Hepatocyte (in vitro differentiated cells): ENCODE measurements at regions not wholly inside any gene's neighbourhood (a gene's known extent, or its start where the extent isn't known, plus 50 kb on each side); places are given as distances from the start of the nearest gene placed in this dataset.
A peak's percentile ranks its signal among the peaks of the same experiment; 100 is the strongest.

Source experiments
- DNase-seq: peaks from one replicate; pipeline ENCODE4 v3.0.0-alpha.2; 2016; ENCODE audit warnings: low spot score
- H2AFZ ChIP-seq: fragments of 200-600 bp; sonication (generic); 2 replicates; pipeline ENCODE4 v1.6.0; 2016; ENCODE audit warnings: antibody characterized with exemption, mild to moderate bottlenecking
- H3K27ac ChIP-seq: fragments of 200-600 bp; sonication (generic); 2 replicates; pipeline ENCODE4 v1.5.1; 2016; ENCODE audit warnings: mild to moderate bottlenecking
- H3K27me3 ChIP-seq: fragments of 200-600 bp; sonication (generic); 2 replicates; pipeline ENCODE4 v1.6.1; 2016
- H3K36me3 ChIP-seq: fragments of 200-600 bp; sonication (generic); replicated peaks from 2 replicates; pipeline ENCODE4 v1.5.1; 2016; ENCODE audit warnings: low read depth; ENCODE audit not compliant: insufficient read depth
- H3K4me1 ChIP-seq: fragments of 200-600 bp; sonication (generic); 2 replicates; pipeline ENCODE4 v1.5.1; 2016; ENCODE audit warnings: mild to moderate bottlenecking, moderate library complexity; ENCODE audit not compliant: insufficient read depth
- H3K4me2 ChIP-seq: fragments of 200-600 bp; sonication (generic); 2 replicates; pipeline ENCODE4 v1.6.0; 2016
- H3K4me3 ChIP-seq: fragments of 200-600 bp; sonication (generic); 2 replicates; pipeline ENCODE4 v1.5.1; 2016; ENCODE audit warnings: mild to moderate bottlenecking
- H3K79me2 ChIP-seq: fragments of 200-600 bp; sonication (generic); 2 replicates; pipeline ENCODE4 v1.6.0; 2017; ENCODE audit warnings: mild to moderate bottlenecking
- H3K9me2 ChIP-seq: fragments of 200-600 bp; sonication (generic); replicated peaks from 2 replicates; pipeline ENCODE4 v1.6.0; 2017; ENCODE audit warnings: mild to moderate bottlenecking; ENCODE audit not compliant: insufficient read depth
- H3K9me3 ChIP-seq: fragments of 200-600 bp; sonication (generic); 2 replicates; pipeline ENCODE4 v1.5.1; 2016; ENCODE audit warnings: low read depth, mild to moderate bottlenecking
- H4K20me1 ChIP-seq: fragments of 200-600 bp; sonication (generic); 2 replicates; pipeline ENCODE4 v1.6.0; 2016; ENCODE audit warnings: mild to moderate bottlenecking; ENCODE audit not compliant: insufficient read depth, poor library complexity, severe bottlenecking
- EZH2 ChIP-seq: fragments of 200-600 bp; sonication (generic); IDR thresholded peaks from 2 replicates; pipeline ENCODE4 v1.6.1; 2016; ENCODE audit warnings: antibody characterized with exemption, mild to moderate bottlenecking, borderline replicate concordance
- EZH2phosphoT487 ChIP-seq: fragments of 200-600 bp; sonication (generic); IDR thresholded peaks from one replicate; pipeline ENCODE4 v1.6.1; 2018; ENCODE audit warnings: antibody characterized with exemption, mild to moderate bottlenecking, low read depth, moderate library complexity; ENCODE audit not compliant: unreplicated experiment, severe bottlenecking
- WGBS: methylation state at CpG from one replicate; pipeline ENCODE4 v1.1.6; 2016; ENCODE audit warnings: low lambda C conversion rate; ENCODE audit errors: missing lambda C conversion rate; 5-methylcytosine and 5-hydroxymethylcytosine counted together
- TF ChIP-seq, protein P1 (sequence below): fragments of 200-600 bp; sonication (generic); IDR thresholded peaks from 2 replicates; pipeline ENCODE4 v1.5.1; 2016; ENCODE audit warnings: antibody characterized with exemption, mild to moderate bottlenecking; ENCODE audit not compliant: poor library complexity

DNA sequence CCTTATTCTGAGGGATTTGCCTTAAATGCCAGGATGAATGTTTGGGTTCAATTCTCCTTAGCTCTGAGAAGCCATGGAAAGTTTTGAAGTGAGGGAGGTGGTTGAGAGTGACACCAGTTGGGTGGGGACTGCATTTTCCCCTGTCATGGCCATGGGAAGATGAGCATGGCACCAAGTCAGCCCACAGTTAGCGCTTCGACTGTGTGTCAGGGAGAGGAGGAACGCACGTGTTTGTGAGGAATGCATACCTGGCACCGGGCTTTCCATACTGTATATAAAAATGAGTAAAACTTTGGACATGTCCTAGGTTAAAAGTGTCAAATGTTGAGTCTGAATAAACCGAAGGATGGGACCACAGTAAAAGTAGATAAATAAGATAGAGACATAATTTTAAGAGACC, 187.5 kb upstream of the KL start:
- DNase-seq, result no peak

DNA sequence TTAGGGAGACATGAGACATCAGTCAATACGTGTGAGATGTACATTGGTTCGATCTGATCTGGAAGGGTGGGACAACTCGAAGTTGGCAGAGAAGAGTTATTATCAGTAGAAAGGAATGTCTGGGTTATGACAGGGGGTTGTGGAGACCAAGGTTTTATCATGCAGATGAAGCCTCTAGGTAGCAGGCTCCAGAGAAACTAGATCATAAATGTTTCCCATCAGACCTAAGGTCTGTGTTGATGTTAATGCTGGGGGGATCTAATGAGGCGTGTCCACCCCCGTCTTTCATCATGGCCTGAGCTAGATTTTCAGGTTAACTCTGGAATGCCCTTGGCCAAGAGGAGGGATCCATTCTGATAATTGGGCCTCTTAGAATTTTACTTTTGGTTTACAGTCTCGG, 187.0 kb upstream of the KL start:
- Histone ChIP-seq H3K79me2 (no peaks in the 10 kb centered on the region), H3K4me1 (peaks cover 10% of the 10 kb centered on the region), H3K4me3 (no peak overlapping the region), H3K27me3 (no peaks in the 10 kb centered on the region), H3K9me3 (no peaks in the 10 kb centered on the region), H3K9me2 (no peaks in the 10 kb centered on the region), H2AFZ (no peak overlapping the region), H3K27ac (peak overlapping the region; percentile 62), H3K4me2 (peak overlapping the region; percentile 36), H4K20me1 (no peaks in the 10 kb centered on the region), H3K36me3 (no peaks in the 10 kb centered on the region)
- TF ChIP-seq, protein P1, sequence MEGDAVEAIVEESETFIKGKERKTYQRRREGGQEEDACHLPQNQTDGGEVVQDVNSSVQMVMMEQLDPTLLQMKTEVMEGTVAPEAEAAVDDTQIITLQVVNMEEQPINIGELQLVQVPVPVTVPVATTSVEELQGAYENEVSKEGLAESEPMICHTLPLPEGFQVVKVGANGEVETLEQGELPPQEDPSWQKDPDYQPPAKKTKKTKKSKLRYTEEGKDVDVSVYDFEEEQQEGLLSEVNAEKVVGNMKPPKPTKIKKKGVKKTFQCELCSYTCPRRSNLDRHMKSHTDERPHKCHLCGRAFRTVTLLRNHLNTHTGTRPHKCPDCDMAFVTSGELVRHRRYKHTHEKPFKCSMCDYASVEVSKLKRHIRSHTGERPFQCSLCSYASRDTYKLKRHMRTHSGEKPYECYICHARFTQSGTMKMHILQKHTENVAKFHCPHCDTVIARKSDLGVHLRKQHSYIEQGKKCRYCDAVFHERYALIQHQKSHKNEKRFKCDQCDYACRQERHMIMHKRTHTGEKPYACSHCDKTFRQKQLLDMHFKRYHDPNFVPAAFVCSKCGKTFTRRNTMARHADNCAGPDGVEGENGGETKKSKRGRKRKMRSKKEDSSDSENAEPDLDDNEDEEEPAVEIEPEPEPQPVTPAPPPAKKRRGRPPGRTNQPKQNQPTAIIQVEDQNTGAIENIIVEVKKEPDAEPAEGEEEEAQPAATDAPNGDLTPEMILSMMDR, result no peak
- TF ChIP-seq EZH2 (no peak), EZH2phosphoT487 (no peak)
- DNase-seq, result no peak
- WGBS, result 74% methylated on average over 6 of the region's 6 CpGs

More for the DNA sequence above, 187.5 kb upstream of the KL start:
- 93% methylated on average over 6 of the region's 6 CpGs for WGBS
- Histone ChIP-seq H2AFZ (no peak overlapping the region), H3K27me3 (no peaks in the 10 kb centered on the region), H3K9me3 (no peaks in the 10 kb centered on the region), H3K4me2 (no peak overlapping the region), H3K4me1 (peaks cover 13% of the 10 kb centered on the region), H3K27ac (no peak overlapping the region), H3K4me3 (no peak overlapping the region), H3K9me2 (no peaks in the 10 kb centered on the region), H3K79me2 (no peaks in the 10 kb centered on the region), H4K20me1 (no peaks in the 10 kb centered on the region), H3K36me3 (no peaks in the 10 kb centered on the region)
- TF ChIP-seq EZH2 (no peak), EZH2phosphoT487 (no peak)
- TF ChIP-seq, protein P1, result no peak

DNA sequence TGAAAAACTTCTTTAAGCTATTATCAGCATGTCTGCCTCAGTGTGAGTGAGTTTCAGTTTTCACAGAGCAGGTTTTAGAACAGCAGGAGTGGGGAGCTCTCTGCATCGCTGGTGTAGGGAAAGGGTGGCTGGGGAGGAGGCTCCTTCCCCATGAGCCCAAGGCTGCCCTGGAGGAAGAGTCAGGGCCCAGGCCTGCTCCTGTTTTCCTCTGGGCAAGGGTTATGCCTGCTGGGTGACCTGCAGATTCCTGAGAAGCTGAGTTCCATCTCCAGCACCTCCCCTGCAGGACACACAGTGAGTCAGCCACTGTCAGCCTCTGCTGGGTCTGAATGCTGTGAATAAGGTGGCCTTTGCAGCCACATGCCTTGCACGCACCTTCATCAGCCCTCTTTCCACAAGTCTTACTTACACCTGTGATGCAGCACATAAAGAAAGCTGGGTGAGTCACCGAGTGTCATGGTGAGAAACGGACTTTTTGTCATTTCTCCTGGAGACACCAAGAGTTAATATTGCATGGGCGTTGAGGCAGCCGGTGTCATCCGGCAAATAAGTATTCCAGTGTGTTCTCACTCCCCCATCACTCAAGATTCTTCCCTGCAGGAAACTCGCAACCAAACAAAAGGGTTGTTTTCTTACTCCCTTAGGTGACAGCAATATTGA, 186.4 kb upstream of the KL start:
- H2AFZ ChIP-seq, result no peak overlapping the region
- H3K27ac ChIP-seq, result peak overlapping the region; percentile 62
- no peaks in the 10 kb centered on the region for H3K9me3 ChIP-seq
- H4K20me1 ChIP-seq, result no peaks in the 10 kb centered on the region
- peak overlapping the region; percentile 36 for H3K4me2 ChIP-seq
- H3K36me3 ChIP-seq, result no peaks in the 10 kb centered on the region
- H3K4me3 ChIP-seq, result no peak overlapping the region
- DNase-seq, result peak; percentile 54
- TF ChIP-seq, protein P1, result no peak
- TF ChIP-seq EZH2, result no peak
- no peak for TF ChIP-seq EZH2phosphoT487
- H3K9me2 ChIP-seq, result no peaks in the 10 kb centered on the region
- WGBS, result 66% methylated on average over 8 of the region's 8 CpGs
- peaks cover 7% of the 10 kb centered on the region for H3K4me1 ChIP-seq
- H3K27me3 ChIP-seq, result no peaks in the 10 kb centered on the region
- H3K79me2 ChIP-seq, result no peaks in the 10 kb centered on the region
